Prostate gland (tissue), 2 donors: ENCODE measurements at regions not wholly inside any gene's neighbourhood (a gene's known extent, or its start where the extent isn't known, plus 50 kb on each side); places are given as distances from the start of the nearest gene placed in this dataset.
"Not testable (repeated sequence)": the region's sequence is repeated elsewhere in the genome, so short reads cannot be mapped to it uniquely, and the experiment has no call there.

Experiments used
- DNase-seq: peaks from one replicate; pipeline ENCODE4 v3.0.0-alpha.2; 2019; ENCODE audit warnings: low spot score
- H3K27ac ChIP-seq, 2 donors: fragments of 200-600 bp; sonication (generic); 2 replicates each; pipeline ENCODE4 v1.5.1; 2017 to 2019
- H3K27me3 ChIP-seq: fragments of 200-600 bp; sonication (generic); replicated peaks from 2 replicates; pipeline ENCODE4 v1.5.1; 2019; ENCODE audit not compliant: insufficient read depth
- H3K36me3 ChIP-seq, 2 donors: fragments of 200-600 bp; sonication (generic); 1 replicate in 1 of 2; 2 replicates in 1 of 2; pipeline versions ENCODE4 v1.5.1 to v1.8.1; 2017 to 2019
- H3K4me1 ChIP-seq: fragments of 200-600 bp; sonication (generic); replicated peaks from 2 replicates; pipeline ENCODE4 v1.5.1; 2019
- H3K4me3 ChIP-seq, 2 donors: fragments of 200-600 bp; sonication (generic); 2 replicates each; pipeline ENCODE4 v1.5.1; 2017 to 2019
- H3K9me3 ChIP-seq: fragments of 200-600 bp; sonication (generic); 2 replicates; pipeline ENCODE4 v1.5.1; 2017
- POLR2A ChIP-seq: fragments of 450-650 bp; IDR thresholded peaks from one replicate; pipeline ENCODE4 v1.6.1; 2016; ENCODE audit warnings: antibody characterized with exemption, mild to moderate bottlenecking
- POLR2AphosphoS5 ChIP-seq: sonication (generic); formaldehyde crosslinking; IDR thresholded peaks from one replicate; pipeline ENCODE4 v1.6.1; 2017; ENCODE audit warnings: antibody characterized with exemption
- WGBS: methylation state at CpG from one replicate; pipeline ENCODE4 v1.1.5; 2018; 5-methylcytosine and 5-hydroxymethylcytosine counted together
- intact Hi-C: fragments of 100-400 bp; cut with DNase I; formaldehyde crosslinking; loops from one replicate; pipeline ENCODE4 v1.14.2; 2022
- TF ChIP-seq, protein P1 (sequence below), 4 experiments: fragments of 200-600 bp in 2 of 4; fragments of 450-650 bp in 2 of 4; sonication (generic) in 2 of 4; IDR thresholded peaks; 1 replicate in 3 of 4; 2 replicates in 1 of 4; pipeline ENCODE4 v1.5.1; 2016 to 2019; ENCODE audit warnings: antibody characterized with exemption in 4 of 4, mild to moderate bottlenecking in 2 of 4, moderate library complexity in 2 of 4

DNA sequence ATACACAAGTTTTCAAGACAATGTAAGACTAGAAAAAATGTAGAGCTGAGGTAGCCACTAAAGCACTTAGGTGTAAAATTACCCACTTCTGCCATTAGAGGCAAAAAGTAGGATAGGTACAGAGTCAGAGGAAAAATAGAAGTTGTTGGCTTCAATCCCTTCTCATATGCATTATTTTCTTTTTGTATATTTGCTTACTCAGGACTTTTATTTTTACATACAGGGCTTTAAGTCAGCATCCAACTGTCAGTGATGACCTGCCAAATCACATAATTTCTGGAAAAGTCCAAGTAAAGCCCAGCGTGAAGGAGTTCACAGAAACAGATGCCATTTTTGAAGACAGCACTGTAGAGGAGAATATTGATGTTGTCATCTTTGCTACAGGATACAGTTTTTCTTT is 211.0 kb upstream of the POGK start:
- no peak overlapping the region for H3K4me3 ChIP-seq
- no peaks in the 10 kb centered on the region for H3K36me3 ChIP-seq
- WGBS = 85% methylated on average over 1 of the region's 1 CpG
- H3K9me3 ChIP-seq = no peaks in the 10 kb centered on the region
- H3K4me1 ChIP-seq = no peaks in the 10 kb centered on the region
- intact Hi-C loops = no loop called here
- no peak for DNase-seq
- no peak overlapping the region for H3K27ac ChIP-seq
- TF ChIP-seq, protein P1, sequence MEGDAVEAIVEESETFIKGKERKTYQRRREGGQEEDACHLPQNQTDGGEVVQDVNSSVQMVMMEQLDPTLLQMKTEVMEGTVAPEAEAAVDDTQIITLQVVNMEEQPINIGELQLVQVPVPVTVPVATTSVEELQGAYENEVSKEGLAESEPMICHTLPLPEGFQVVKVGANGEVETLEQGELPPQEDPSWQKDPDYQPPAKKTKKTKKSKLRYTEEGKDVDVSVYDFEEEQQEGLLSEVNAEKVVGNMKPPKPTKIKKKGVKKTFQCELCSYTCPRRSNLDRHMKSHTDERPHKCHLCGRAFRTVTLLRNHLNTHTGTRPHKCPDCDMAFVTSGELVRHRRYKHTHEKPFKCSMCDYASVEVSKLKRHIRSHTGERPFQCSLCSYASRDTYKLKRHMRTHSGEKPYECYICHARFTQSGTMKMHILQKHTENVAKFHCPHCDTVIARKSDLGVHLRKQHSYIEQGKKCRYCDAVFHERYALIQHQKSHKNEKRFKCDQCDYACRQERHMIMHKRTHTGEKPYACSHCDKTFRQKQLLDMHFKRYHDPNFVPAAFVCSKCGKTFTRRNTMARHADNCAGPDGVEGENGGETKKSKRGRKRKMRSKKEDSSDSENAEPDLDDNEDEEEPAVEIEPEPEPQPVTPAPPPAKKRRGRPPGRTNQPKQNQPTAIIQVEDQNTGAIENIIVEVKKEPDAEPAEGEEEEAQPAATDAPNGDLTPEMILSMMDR (IDR thresholded peaks at IDR 0.05) = no peak
- TF ChIP-seq POLR2AphosphoS5 (no peak), POLR2A (no peak)
- no peaks in the 10 kb centered on the region for H3K27me3 ChIP-seq

DNA sequence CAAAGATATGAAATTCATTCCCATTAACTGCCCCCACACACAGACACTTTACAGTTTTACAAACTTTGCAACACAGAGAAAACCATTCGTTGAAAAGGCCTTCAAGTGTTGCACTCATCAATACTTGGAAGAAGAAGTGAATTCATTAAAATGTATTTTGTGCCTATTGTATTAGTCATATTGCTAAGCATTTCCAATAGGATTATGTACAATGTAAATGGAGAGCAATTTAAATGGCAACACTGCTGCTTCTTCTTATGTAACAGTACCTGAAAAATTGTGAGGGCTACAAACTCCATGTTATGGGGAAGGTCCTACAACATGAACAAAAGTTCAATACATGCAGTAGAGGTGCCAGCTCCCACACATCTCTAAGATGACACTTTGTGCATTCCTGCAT is 209.3 kb upstream of the POGK start:
- no peak for DNase-seq
- 72% methylated on average over 1 of the region's 1 CpG for WGBS
- intact Hi-C loops = no loop called here
- Histone ChIP-seq H3K27me3 (no peaks in the 10 kb centered on the region), H3K9me3 (no peaks in the 10 kb centered on the region), H3K4me3 (no peak overlapping the region), H3K4me1 (no peaks in the 10 kb centered on the region), H3K27ac (no peak overlapping the region), H3K36me3 (no peaks in the 10 kb centered on the region)
- TF ChIP-seq, protein P1 (IDR thresholded peaks at IDR 0.05) = no peak
- TF ChIP-seq POLR2A (no peak), POLR2AphosphoS5 (no peak)

- Histone ChIP-seq H3K9me3 (no peaks in the 10 kb centered on the region), H3K36me3 (no peaks in the 10 kb centered on the region), H3K27ac (no peak overlapping the region), H3K4me3 (no peak overlapping the region), H3K4me1 (no peaks in the 10 kb centered on the region), H3K27me3 (no peaks in the 10 kb centered on the region)
- TF ChIP-seq POLR2A (no peak), POLR2AphosphoS5 (no peak)
- TF ChIP-seq, protein P1 (IDR thresholded peaks at IDR 0.05) = no peak
- no peak for DNase-seq
- intact Hi-C loops = no loop called here
- 85% methylated on average over 2 of the region's 2 CpGs for WGBS
Measured at GRCh38 chr1:166630369-166630768, 208.9 kb upstream of the POGK start.

DNA sequence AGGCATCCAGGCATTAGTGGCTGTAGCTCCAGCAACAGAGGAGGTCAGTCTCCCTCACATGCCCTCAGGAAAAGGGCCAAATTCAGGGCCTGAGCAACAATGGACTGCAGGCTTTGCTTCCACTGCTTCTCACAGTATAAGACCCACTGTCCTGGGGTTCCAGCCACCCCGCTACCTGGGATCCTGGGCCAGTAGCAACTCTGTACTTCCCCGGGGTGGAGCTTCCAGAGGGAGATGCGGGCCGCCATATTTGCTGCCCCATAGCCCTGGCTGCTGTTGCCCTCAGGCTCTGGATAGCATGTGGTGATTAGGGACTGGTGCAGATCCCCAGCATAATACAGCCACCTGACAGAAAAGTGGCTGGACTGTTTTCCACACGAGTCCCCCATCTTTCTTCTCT is 201.1 kb upstream of the POGK start:
- TF ChIP-seq POLR2AphosphoS5 = no peak
- no peak for TF ChIP-seq POLR2A
- TF ChIP-seq, protein P1 (IDR thresholded peaks at IDR 0.05) = no peak
- Histone ChIP-seq H3K27ac (no peak overlapping the region), H3K27me3 (no peaks in the 10 kb centered on the region), H3K4me1 (no peaks in the 10 kb centered on the region), H3K36me3 (no peaks in the 10 kb centered on the region), H3K4me3 (no peak overlapping the region), H3K9me3 (no peaks in the 10 kb centered on the region)
- WGBS = 87% methylated on average over 5 of the region's 5 CpGs
- DNase-seq = no peak
- intact Hi-C loops = no loop called here

DNA sequence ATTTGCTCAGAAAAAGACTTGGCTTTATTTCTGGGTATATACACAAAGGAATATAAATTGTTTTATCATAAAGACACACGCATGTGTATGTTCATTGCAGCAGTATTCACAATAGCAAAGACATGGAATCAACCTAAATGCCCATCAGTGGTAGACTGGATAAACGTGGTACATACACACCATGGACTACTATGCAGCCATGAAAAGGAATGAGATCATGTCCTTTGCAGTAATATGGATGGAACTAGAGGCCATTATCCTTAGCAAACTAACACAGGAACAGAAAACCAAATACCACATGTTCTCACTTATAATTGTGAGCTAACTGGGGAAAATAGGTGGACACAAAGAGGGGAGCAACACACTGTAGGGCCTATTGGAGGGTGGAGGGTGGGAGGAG is 182.0 kb upstream of the POGK start:
- H3K36me3 ChIP-seq, H3K4me1 ChIP-seq, H3K9me3 ChIP-seq, H3K27ac ChIP-seq, H3K27me3 ChIP-seq, H3K4me3 ChIP-seq, DNase-seq, intact Hi-C loops: not testable (repeated sequence)
- WGBS = 79% methylated on average over 2 of the region's 2 CpGs

DNA sequence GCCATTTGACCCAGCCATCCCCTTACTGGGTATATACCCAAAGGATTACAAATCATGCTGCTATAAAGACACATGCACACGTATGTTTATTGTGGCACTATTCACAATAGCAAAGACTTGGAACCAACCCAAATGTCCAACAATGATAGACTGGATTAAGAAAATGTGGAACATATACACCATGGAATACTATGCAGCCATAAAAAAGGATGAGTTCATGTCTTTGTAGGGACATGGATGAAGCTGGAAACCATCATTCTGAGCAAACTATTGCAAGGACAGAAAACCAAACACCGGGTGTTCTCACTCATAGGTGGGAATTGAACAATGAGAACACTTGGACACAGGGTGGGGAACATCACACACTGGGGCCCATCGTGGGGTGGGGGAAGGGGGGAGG is 172.5 kb upstream of the POGK start:
- 80% methylated on average over 3 of the region's 3 CpGs for WGBS
- DNase-seq, H3K27ac ChIP-seq, H3K4me1 ChIP-seq, intact Hi-C loops, H3K4me3 ChIP-seq, H3K9me3 ChIP-seq, H3K36me3 ChIP-seq, H3K27me3 ChIP-seq: not testable (repeated sequence)

DNA sequence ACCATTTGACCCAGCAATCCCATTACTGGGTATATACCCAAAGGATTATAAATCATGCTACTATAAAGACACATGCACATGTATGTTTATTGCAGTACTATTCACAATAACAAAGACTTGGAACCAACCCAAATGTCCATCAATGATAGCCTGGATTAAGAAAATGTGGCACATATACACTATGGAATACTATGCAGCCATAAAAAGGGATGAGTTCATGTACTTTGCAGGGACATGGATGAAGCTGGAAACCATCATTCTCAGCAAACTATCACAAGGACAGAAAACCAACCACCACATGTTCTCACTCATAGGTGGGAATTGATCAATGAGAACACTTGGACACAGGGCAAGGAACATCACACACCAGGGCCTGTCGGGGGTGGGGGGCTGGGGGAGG is 171.7 kb upstream of the POGK start:
- H3K9me3 ChIP-seq, H3K27ac ChIP-seq, H3K4me3 ChIP-seq, intact Hi-C loops, H3K4me1 ChIP-seq, H3K27me3 ChIP-seq, DNase-seq, H3K36me3 ChIP-seq: not testable (repeated sequence)
- WGBS = 87% methylated on average over 1 of the region's 1 CpG
